ENCODE measurements at regions not wholly inside any gene's neighbourhood (a gene's known extent, or its start where the extent isn't known, plus 50 kb on each side); places are given as distances from the start of the nearest gene placed in this dataset.

DNA sequence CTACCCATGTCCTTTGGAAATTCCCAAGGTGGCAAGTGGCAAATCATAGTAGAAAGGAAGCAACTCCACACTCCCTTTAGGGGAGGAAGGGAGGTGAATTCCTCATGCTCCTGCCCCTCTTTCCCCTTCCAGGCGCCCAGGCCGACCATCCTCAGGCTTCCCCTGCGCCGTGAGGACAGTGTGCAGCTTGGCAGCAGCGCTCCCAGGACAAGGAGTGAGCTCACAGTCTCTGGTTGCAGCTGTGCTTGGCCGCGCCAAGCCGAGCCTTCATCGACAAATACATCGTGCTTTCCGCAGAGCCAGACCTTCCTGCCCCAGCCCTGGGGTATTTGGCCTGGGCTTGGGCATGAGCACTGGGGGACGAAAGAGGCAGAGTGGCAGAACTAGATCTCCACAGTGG is 112.6 kb downstream of the ENGASE start:
- 86% methylated on average over 12 of the region's 12 CpGs for WGBS (ENCODE audit: insufficient coverage)

GRCh38 chr17:79186406-79186805 is 111.8 kb downstream of the ENGASE start:
- no peaks in the 10 kb centered on the region for H3K9me3 ChIP-seq (replicated peaks; ENCODE audit: control insufficient read depth, low read depth, low read length)
- H3K27ac ChIP-seq (ENCODE audit: low read length), result no peak overlapping the region
- no peaks in the 10 kb centered on the region for H3K36me3 ChIP-seq (ENCODE audit: control insufficient read depth, insufficient read depth, low read length)
- H3K4me1 ChIP-seq (ENCODE audit: control insufficient read depth, insufficient read depth, low read length), result peaks cover 4% of the 10 kb centered on the region
- 57% methylated on average over 3 of the region's 10 CpGs for WGBS (ENCODE audit: insufficient coverage)
- H3K27me3 ChIP-seq (ENCODE audit: control insufficient read depth, insufficient read depth, low read length), result peaks cover 88% of the 10 kb centered on the region
- H3K4me3 ChIP-seq (ENCODE audit: low read length), result no peak overlapping the region
- DNase-seq, result no peak

More for the DNA sequence above, 112.6 kb downstream of the ENGASE start:
- Histone ChIP-seq H3K36me3 (ENCODE audit: control insufficient read depth, insufficient read depth, low read length) (no peaks in the 10 kb centered on the region), H3K27me3 (ENCODE audit: control insufficient read depth, insufficient read depth, low read length) (peaks cover 88% of the 10 kb centered on the region), H3K4me1 (ENCODE audit: control insufficient read depth, insufficient read depth, low read length) (peaks cover 4% of the 10 kb centered on the region), H3K27ac (ENCODE audit: low read length) (no peak overlapping the region), H3K4me3 (ENCODE audit: low read length) (no peak overlapping the region), H3K9me3 (replicated peaks; ENCODE audit: control insufficient read depth, low read depth, low read length) (no peaks in the 10 kb centered on the region)
- DNase-seq, result no peak

DNA sequence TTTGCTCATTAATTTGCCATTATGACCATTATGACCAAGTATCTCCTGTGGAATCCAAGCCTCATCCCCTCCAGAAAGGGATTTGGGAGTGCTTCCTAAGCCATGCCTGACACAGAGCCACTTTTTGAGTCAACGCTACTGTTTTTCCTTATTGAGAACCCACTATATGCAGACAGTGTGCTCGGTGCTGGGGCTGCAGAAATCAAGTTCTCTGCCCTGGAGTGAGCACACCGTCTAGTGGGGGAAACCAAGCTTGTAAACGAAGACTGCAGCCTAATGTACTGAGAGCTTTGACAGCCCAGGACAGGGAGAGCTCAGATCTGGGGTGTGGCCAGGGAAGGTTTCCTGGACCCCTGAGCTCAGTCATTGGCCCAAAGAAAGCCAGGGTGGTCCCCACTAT is 111.0 kb downstream of the ENGASE start:
- 86% methylated on average over 4 of the region's 4 CpGs for WGBS (ENCODE audit: insufficient coverage)
- no peaks in the 10 kb centered on the region for H3K9me3 ChIP-seq (replicated peaks; ENCODE audit: control insufficient read depth, low read depth, low read length)
- peaks cover 4% of the 10 kb centered on the region for H3K4me1 ChIP-seq (ENCODE audit: control insufficient read depth, insufficient read depth, low read length)
- DNase-seq, result no peak
- peaks cover 88% of the 10 kb centered on the region for H3K27me3 ChIP-seq (ENCODE audit: control insufficient read depth, insufficient read depth, low read length)
- H3K36me3 ChIP-seq (ENCODE audit: control insufficient read depth, insufficient read depth, low read length), result no peaks in the 10 kb centered on the region
- no peak overlapping the region for H3K4me3 ChIP-seq (ENCODE audit: low read length)
- H3K27ac ChIP-seq (ENCODE audit: low read length), result no peak overlapping the region

- peaks cover 4% of the 10 kb centered on the region for H3K4me1 ChIP-seq (ENCODE audit: control insufficient read depth, insufficient read depth, low read length)
- no peak overlapping the region for H3K4me3 ChIP-seq (ENCODE audit: low read length)
- no peak for DNase-seq
- H3K27ac ChIP-seq (ENCODE audit: low read length), result no peak overlapping the region
- WGBS (ENCODE audit: insufficient coverage), result 50% methylated on average over 7 of the region's 10 CpGs
- peaks cover 89% of the 10 kb centered on the region for H3K27me3 ChIP-seq (ENCODE audit: control insufficient read depth, insufficient read depth, low read length)
- H3K9me3 ChIP-seq (replicated peaks; ENCODE audit: control insufficient read depth, low read depth, low read length), result no peaks in the 10 kb centered on the region
- H3K36me3 ChIP-seq (ENCODE audit: control insufficient read depth, insufficient read depth, low read length), result no peaks in the 10 kb centered on the region
Measured at GRCh38 chr17:79184219-79184618, 109.6 kb downstream of the ENGASE start.

- H3K27me3 ChIP-seq (ENCODE audit: control insufficient read depth, insufficient read depth, low read length), result peaks cover 90% of the 10 kb centered on the region
- H3K4me3 ChIP-seq (ENCODE audit: low read length), result no peak overlapping the region
- H3K27ac ChIP-seq (ENCODE audit: low read length), result no peak overlapping the region
- H3K36me3 ChIP-seq (ENCODE audit: control insufficient read depth, insufficient read depth, low read length), result no peaks in the 10 kb centered on the region
- peaks cover 4% of the 10 kb centered on the region for H3K4me1 ChIP-seq (ENCODE audit: control insufficient read depth, insufficient read depth, low read length)
- DNase-seq, result peak; percentile 16
- no peaks in the 10 kb centered on the region for H3K9me3 ChIP-seq (replicated peaks; ENCODE audit: control insufficient read depth, low read depth, low read length)
- under 1% methylated on average over 66 of the region's 93 CpGs for WGBS (ENCODE audit: insufficient coverage)
Measured at GRCh38 chr17:79183293-79184158, 108.9 kb downstream of the ENGASE start.

DNA sequence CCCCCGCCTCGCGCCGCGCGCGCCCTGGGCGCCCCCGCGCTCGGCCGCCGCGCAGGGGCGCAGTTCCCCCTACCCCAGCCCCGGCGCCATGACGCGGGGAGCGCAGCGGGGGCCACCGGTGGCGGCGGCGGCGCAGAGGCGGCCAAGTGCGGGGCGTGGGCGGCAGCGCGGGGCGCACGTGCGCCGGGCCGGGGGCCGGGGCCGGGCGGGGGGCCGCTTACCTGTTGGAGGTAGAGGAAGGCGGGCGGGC is 108.3 kb downstream of the ENGASE start:
- peaks cover 90% of the 10 kb centered on the region for H3K27me3 ChIP-seq (ENCODE audit: control insufficient read depth, insufficient read depth, low read length)
- no peak overlapping the region for H3K4me3 ChIP-seq (ENCODE audit: low read length)
- H3K36me3 ChIP-seq (ENCODE audit: control insufficient read depth, insufficient read depth, low read length), result no peaks in the 10 kb centered on the region
- WGBS (ENCODE audit: insufficient coverage), result under 1% methylated on average over 43 of the region's 43 CpGs
- no peak overlapping the region for H3K27ac ChIP-seq (ENCODE audit: low read length)
- DNase-seq, result no peak
- no peaks in the 10 kb centered on the region for H3K9me3 ChIP-seq (replicated peaks; ENCODE audit: control insufficient read depth, low read depth, low read length)
- H3K4me1 ChIP-seq (ENCODE audit: control insufficient read depth, insufficient read depth, low read length), result peaks cover 4% of the 10 kb centered on the region

GRCh38 chr17:79182176-79183042 is 107.8 kb downstream of the ENGASE start:
- WGBS (ENCODE audit: insufficient coverage), result 5% methylated on average over 60 of the region's 68 CpGs
- peaks cover 90% of the 10 kb centered on the region for H3K27me3 ChIP-seq (ENCODE audit: control insufficient read depth, insufficient read depth, low read length)

DNA sequence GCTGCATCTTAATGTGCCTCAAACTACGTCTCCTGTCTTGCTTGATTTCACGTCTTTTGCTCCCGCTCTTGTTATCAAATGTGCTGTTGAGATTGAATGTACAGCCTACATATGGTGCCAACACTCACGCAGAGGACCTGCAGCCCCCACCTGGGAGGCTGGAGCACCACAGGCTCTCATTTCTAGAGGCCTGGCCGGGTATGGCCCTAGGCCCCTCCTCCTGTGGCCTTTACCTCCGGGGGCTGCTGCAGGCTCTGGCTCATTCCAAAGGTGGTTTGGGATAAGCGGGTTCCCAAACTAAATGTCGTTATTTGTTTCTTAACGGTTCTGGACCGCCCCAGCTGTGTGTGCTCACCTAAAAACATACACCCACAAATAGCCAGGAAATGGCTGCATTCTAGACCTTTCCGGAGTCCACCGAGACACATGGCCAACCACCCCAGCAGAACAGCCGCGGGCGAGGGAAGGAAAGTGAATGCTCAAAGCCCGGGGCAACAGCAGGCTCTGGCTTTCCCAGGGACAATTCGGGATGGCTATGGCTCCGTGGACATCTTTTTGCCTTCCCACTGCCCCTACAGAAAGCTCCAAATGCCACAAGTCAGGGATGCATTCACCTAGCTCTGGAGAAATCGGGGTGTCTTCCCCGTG is 105.9 kb downstream of the ENGASE start:
- WGBS (ENCODE audit: insufficient coverage), result 75% methylated on average over 19 of the region's 20 CpGs
- peaks cover 81% of the 10 kb centered on the region for H3K27me3 ChIP-seq (ENCODE audit: control insufficient read depth, insufficient read depth, low read length)
- no peaks in the 10 kb centered on the region for H3K36me3 ChIP-seq (ENCODE audit: control insufficient read depth, insufficient read depth, low read length)
- no peak overlapping the region for H3K4me3 ChIP-seq (ENCODE audit: low read length)
- peaks cover 4% of the 10 kb centered on the region for H3K4me1 ChIP-seq (ENCODE audit: control insufficient read depth, insufficient read depth, low read length)
- DNase-seq, result no peak
- no peaks in the 10 kb centered on the region for H3K9me3 ChIP-seq (replicated peaks; ENCODE audit: control insufficient read depth, low read depth, low read length)
- no peak overlapping the region for H3K27ac ChIP-seq (ENCODE audit: low read length)

More at GRCh38 chr17:79182176-79183042, 107.8 kb downstream of the ENGASE start:
- no peaks in the 10 kb centered on the region for H3K9me3 ChIP-seq (replicated peaks; ENCODE audit: control insufficient read depth, low read depth, low read length)
- H3K27ac ChIP-seq (ENCODE audit: low read length), result no peak overlapping the region
- H3K36me3 ChIP-seq (ENCODE audit: control insufficient read depth, insufficient read depth, low read length), result no peaks in the 10 kb centered on the region
- no peak for DNase-seq
- H3K4me1 ChIP-seq (ENCODE audit: control insufficient read depth, insufficient read depth, low read length), result peaks cover 4% of the 10 kb centered on the region
- H3K4me3 ChIP-seq (ENCODE audit: low read length), result no peak overlapping the region

DNA sequence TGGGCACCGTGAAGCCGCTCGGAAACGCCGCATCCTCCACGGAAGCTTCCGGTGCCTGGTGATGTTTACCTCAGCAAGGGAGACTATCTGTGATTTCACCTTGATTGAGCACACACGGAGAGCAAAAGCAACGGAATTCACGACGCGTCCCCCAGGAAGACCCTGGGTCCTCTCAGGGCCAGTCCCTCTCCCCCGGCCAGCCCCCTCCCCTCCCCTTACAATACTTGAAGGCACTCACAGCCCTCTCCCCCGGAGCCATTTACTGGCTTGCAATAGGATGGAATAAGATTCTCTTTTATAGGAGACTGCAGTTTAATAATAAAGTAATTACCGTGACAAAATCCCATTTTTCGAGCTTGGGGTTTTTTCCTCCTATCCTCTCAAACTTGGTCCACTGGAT is 104.7 kb downstream of the ENGASE start:
- 89% methylated on average over 9 of the region's 16 CpGs for WGBS (ENCODE audit: insufficient coverage)

DNA sequence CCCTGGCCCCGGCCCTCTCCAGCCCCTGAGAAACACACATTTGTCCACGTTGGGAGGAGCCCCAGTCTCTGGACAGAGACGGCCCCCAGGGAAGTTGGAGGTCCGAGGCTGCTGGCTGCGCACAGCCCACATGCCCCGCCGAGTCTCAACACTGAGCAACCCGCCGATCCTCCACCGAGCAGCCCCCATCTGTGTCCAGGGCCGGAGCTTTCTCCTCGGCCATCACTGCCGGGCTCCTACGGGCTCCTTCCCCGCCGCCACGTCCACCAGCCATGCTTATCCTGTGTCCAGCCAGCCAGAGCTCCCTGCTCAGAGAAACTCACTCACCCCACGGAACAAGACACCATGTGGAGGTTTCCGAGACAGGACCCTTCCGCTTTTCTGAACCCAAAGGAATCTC is 103.3 kb downstream of the ENGASE start:
- Histone ChIP-seq H3K27ac (ENCODE audit: low read length) (no peak overlapping the region), H3K4me1 (ENCODE audit: control insufficient read depth, insufficient read depth, low read length) (no peaks in the 10 kb centered on the region), H3K9me3 (replicated peaks; ENCODE audit: control insufficient read depth, low read depth, low read length) (no peaks in the 10 kb centered on the region), H3K36me3 (ENCODE audit: control insufficient read depth, insufficient read depth, low read length) (no peaks in the 10 kb centered on the region), H3K27me3 (ENCODE audit: control insufficient read depth, insufficient read depth, low read length) (peaks cover 59% of the 10 kb centered on the region), H3K4me3 (ENCODE audit: low read length) (no peak overlapping the region)
- WGBS (ENCODE audit: insufficient coverage), result 68% methylated on average over 17 of the region's 20 CpGs
- no peak for DNase-seq

More for the DNA sequence above, 104.7 kb downstream of the ENGASE start:
- Histone ChIP-seq H3K4me1 (ENCODE audit: control insufficient read depth, insufficient read depth, low read length) (peaks cover 4% of the 10 kb centered on the region), H3K27me3 (ENCODE audit: control insufficient read depth, insufficient read depth, low read length) (peaks cover 70% of the 10 kb centered on the region), H3K4me3 (ENCODE audit: low read length) (no peak overlapping the region), H3K36me3 (ENCODE audit: control insufficient read depth, insufficient read depth, low read length) (no peaks in the 10 kb centered on the region), H3K9me3 (replicated peaks; ENCODE audit: control insufficient read depth, low read depth, low read length) (no peaks in the 10 kb centered on the region), H3K27ac (ENCODE audit: low read length) (no peak overlapping the region)
- DNase-seq, result no peak

Measured in muscle of leg (tissue), 3 donors.